Astrocyte (in vitro differentiated cells and primary cell): ENCODE measurements at regions not wholly inside any gene's neighbourhood (a gene's known extent, or its start where the extent isn't known, plus 50 kb on each side); places are given as distances from the start of the nearest gene placed in this dataset.

Experiments used
- DNase-seq: peaks from one replicate; pipeline ENCODE4 v3.0.0-alpha.2; 2010; ENCODE audit warnings: low read depth
- FAIRE-seq: peaks from 2 replicates; lab custom pipeline; 2011; peaks lifted over from hg19 to GRCh38; lab: Jason Lieb, UNC
- H2AFZ ChIP-seq: 2 replicates; pipeline ENCODE4 v1.6.0; 2012; ENCODE audit warnings: low read depth, low read length, inconsistent platforms
- H3K27ac ChIP-seq: 2 replicates; pipeline ENCODE4 v1.5.1; 2011; ENCODE audit warnings: low read depth, low read length, inconsistent platforms
- H3K27me3 ChIP-seq: 2 replicates; pipeline ENCODE4 v1.6.0; 2011; ENCODE audit warnings: low read length, inconsistent platforms; ENCODE audit not compliant: insufficient read depth
- H3K36me3 ChIP-seq: 2 replicates; pipeline ENCODE4 v1.5.1; 2011; ENCODE audit warnings: low read length, inconsistent platforms; ENCODE audit not compliant: insufficient read depth
- H3K4me1 ChIP-seq: 2 replicates; pipeline ENCODE4 v1.5.1; 2011; ENCODE audit warnings: low read length, inconsistent platforms; ENCODE audit not compliant: insufficient read depth
- H3K4me2 ChIP-seq: 2 replicates; pipeline ENCODE4 v1.6.0; 2012; ENCODE audit warnings: low read length, inconsistent platforms
- H3K4me3 ChIP-seq: 2 replicates; pipeline ENCODE4 v1.5.1; 2011; ENCODE audit warnings: low read depth, mild to moderate bottlenecking, low read length, inconsistent platforms; ENCODE audit not compliant: insufficient read depth
- H3K79me2 ChIP-seq: 2 replicates; pipeline ENCODE4 v1.6.0; 2012; ENCODE audit warnings: mild to moderate bottlenecking, low read length, inconsistent platforms; ENCODE audit not compliant: insufficient read depth
- H3K9ac ChIP-seq: 2 replicates; pipeline ENCODE4 v1.6.0; 2012; ENCODE audit warnings: mild to moderate bottlenecking, low read length, inconsistent platforms
- H3K9me3 ChIP-seq: 2 replicates; pipeline ENCODE4 v1.5.1; 2012; ENCODE audit warnings: low read depth, mild to moderate bottlenecking, low read length, inconsistent platforms; ENCODE audit not compliant: insufficient read depth
- H4K20me1 ChIP-seq: 2 replicates; pipeline ENCODE4 v1.6.0; 2012; ENCODE audit warnings: low read length, inconsistent platforms; ENCODE audit not compliant: insufficient read depth
- H3K27ac Mint-ChIP-seq: one replicate; pipeline ENCODE4 v1.8.0; 2021; ENCODE audit warnings: mild to moderate bottlenecking, mixed read lengths; ENCODE audit not compliant: unreplicated experiment
- H3K27me3 Mint-ChIP-seq: one replicate; pipeline ENCODE4 v1.8.0; 2021; ENCODE audit warnings: low read depth, mixed read lengths; ENCODE audit not compliant: unreplicated experiment
- H3K36me3 Mint-ChIP-seq: one replicate; pipeline ENCODE4 v1.8.0; 2021; ENCODE audit warnings: low read depth, mixed read lengths; ENCODE audit not compliant: unreplicated experiment
- H3K4me1 Mint-ChIP-seq: one replicate; pipeline ENCODE4 v1.8.0; 2021; ENCODE audit warnings: low read depth, mixed read lengths; ENCODE audit not compliant: unreplicated experiment
- H3K4me3 Mint-ChIP-seq: one replicate; pipeline ENCODE4 v1.8.0; 2021; ENCODE audit warnings: mild to moderate bottlenecking, moderate library complexity, mixed read lengths; ENCODE audit not compliant: unreplicated experiment
- H3K9me3 Mint-ChIP-seq: one replicate; pipeline ENCODE4 v1.8.0; 2021; ENCODE audit warnings: mild to moderate bottlenecking, mixed read lengths; ENCODE audit not compliant: unreplicated experiment
- EZH2 ChIP-seq: IDR thresholded peaks from 2 replicates; pipeline ENCODE4 v1.6.1; 2012; ENCODE audit warnings: mild to moderate bottlenecking, low read length, inconsistent platforms; ENCODE audit not compliant: insufficient read depth
- TF ChIP-seq, protein P1 (sequence below): IDR thresholded peaks from 2 replicates; pipeline ENCODE4 v1.5.1; 2011; ENCODE audit warnings: low read depth, mild to moderate bottlenecking, inconsistent platforms, low read length, moderate library complexity; ENCODE audit not compliant: insufficient read depth

DNA sequence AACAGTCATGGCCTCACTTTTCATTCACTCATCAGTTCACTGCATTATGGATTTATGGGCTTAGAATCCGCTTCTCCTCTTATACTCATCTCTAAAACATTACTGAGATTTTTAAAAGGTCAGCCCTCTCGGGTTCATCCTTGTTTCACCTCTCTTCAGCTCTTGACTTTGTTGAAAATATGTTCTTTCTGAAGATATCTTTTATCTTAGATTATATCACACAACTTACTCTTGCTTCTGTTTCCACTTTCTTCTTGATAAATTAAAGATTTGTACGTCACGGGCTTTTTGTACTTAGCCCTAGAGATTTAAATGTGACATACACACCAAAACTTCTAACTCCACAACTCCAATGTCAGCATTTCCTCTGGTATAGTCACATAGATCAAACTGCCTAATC, 342.5 kb upstream of the TMEM229A start:
- no peak for DNase-seq
- no peaks in the 10 kb centered on the region for H3K36me3 Mint-ChIP-seq
- Histone ChIP-seq H3K9me3 (no peaks in the 10 kb centered on the region), H3K36me3 (no peaks in the 10 kb centered on the region), H3K4me3 (no peak overlapping the region), H3K79me2 (no peaks in the 10 kb centered on the region), H3K4me1 (no peaks in the 10 kb centered on the region), H4K20me1 (no peaks in the 10 kb centered on the region), H3K9ac (no peak overlapping the region), H3K4me2 (no peak overlapping the region), H2AFZ (no peak overlapping the region), H3K27me3 (no peaks in the 10 kb centered on the region), H3K27ac (no peak overlapping the region)
- FAIRE-seq, result no peak
- no peak overlapping the region for H3K27ac Mint-ChIP-seq
- H3K9me3 Mint-ChIP-seq, result no peaks in the 10 kb centered on the region
- no peaks in the 10 kb centered on the region for H3K4me1 Mint-ChIP-seq
- TF ChIP-seq, protein P1, sequence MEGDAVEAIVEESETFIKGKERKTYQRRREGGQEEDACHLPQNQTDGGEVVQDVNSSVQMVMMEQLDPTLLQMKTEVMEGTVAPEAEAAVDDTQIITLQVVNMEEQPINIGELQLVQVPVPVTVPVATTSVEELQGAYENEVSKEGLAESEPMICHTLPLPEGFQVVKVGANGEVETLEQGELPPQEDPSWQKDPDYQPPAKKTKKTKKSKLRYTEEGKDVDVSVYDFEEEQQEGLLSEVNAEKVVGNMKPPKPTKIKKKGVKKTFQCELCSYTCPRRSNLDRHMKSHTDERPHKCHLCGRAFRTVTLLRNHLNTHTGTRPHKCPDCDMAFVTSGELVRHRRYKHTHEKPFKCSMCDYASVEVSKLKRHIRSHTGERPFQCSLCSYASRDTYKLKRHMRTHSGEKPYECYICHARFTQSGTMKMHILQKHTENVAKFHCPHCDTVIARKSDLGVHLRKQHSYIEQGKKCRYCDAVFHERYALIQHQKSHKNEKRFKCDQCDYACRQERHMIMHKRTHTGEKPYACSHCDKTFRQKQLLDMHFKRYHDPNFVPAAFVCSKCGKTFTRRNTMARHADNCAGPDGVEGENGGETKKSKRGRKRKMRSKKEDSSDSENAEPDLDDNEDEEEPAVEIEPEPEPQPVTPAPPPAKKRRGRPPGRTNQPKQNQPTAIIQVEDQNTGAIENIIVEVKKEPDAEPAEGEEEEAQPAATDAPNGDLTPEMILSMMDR, result no peak
- no peak for TF ChIP-seq EZH2
- H3K4me3 Mint-ChIP-seq, result no peak overlapping the region
- no peaks in the 10 kb centered on the region for H3K27me3 Mint-ChIP-seq

GRCh38 chr7:124369310-124369709, 336.4 kb upstream of the TMEM229A start:
- Mint-ChIP-seq H3K36me3 (no peaks in the 10 kb centered on the region), H3K4me3 (no peak overlapping the region), H3K27me3 (no peaks in the 10 kb centered on the region), H3K9me3 (no peaks in the 10 kb centered on the region), H3K4me1 (peaks cover 7% of the 10 kb centered on the region), H3K27ac (no peak overlapping the region)
- Histone ChIP-seq H3K9ac (no peak overlapping the region), H4K20me1 (no peaks in the 10 kb centered on the region), H3K27ac (no peak overlapping the region), H3K4me1 (no peaks in the 10 kb centered on the region), H3K4me2 (no peak overlapping the region), H3K9me3 (no peaks in the 10 kb centered on the region), H3K79me2 (no peaks in the 10 kb centered on the region), H3K4me3 (no peak overlapping the region), H2AFZ (no peak overlapping the region), H3K36me3 (no peaks in the 10 kb centered on the region), H3K27me3 (no peaks in the 10 kb centered on the region)
- FAIRE-seq, result no peak
- TF ChIP-seq, protein P1, result no peak
- no peak for TF ChIP-seq EZH2
- no peak for DNase-seq

DNA sequence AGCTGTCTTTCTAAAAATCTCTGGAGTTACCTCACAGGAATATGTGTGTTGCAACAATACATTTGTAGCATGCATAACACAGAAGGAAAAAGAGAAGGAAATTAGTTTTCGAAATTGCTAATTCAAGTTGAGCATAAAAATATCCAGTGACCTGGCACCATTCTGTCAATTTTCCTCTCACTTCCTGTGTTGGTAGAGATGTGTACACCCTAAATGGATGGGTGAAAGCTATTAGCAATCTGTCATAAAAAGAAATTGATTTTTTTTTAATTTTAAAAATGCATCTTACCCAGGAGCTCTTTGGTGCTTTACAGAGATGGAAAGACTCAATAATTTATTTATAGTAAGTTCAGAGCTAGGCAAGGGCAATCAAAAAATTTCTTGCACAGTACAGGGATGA, 333.3 kb upstream of the TMEM229A start:
- Mint-ChIP-seq H3K4me3 (no peak overlapping the region), H3K36me3 (no peaks in the 10 kb centered on the region), H3K27ac (no peak overlapping the region), H3K9me3 (no peaks in the 10 kb centered on the region), H3K4me1 (peaks cover 7% of the 10 kb centered on the region), H3K27me3 (no peaks in the 10 kb centered on the region)
- H3K79me2 ChIP-seq, result no peaks in the 10 kb centered on the region
- H3K4me1 ChIP-seq, result no peaks in the 10 kb centered on the region
- no peak for FAIRE-seq
- TF ChIP-seq, protein P1, result no peak
- no peak for TF ChIP-seq EZH2
- no peaks in the 10 kb centered on the region for H4K20me1 ChIP-seq
- DNase-seq, result no peak
- H3K27me3 ChIP-seq, result no peaks in the 10 kb centered on the region
- no peak overlapping the region for H3K9ac ChIP-seq
- H3K4me2 ChIP-seq, result no peak overlapping the region
- H2AFZ ChIP-seq, result no peak overlapping the region
- H3K36me3 ChIP-seq, result no peaks in the 10 kb centered on the region
- H3K27ac ChIP-seq, result no peak overlapping the region
- H3K9me3 ChIP-seq, result no peaks in the 10 kb centered on the region
- H3K4me3 ChIP-seq, result no peak overlapping the region
